ENCODE measurements at regions not wholly inside any gene's neighbourhood (a gene's known extent, or its start where the extent isn't known, plus 50 kb on each side); places are given as distances from the start of the nearest gene placed in this dataset.

DNA sequence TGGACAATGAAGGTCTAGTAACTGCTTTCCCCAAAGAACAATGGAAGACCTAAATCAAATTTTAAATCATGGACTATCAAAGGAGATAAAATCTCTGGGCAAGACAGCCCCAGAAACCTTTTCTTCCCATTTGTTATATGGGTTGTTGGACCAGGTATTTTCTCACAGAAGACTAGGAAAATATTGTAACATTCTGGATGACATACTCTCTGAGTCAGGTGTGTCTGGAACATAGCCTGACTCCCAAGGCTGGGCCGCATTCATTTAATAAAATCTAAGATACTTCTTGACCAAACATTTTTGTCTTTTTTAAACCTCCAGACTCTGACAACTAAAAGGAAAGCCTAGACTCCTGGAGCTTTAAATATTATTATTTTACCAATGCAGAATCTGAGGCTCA is 87.9 kb downstream of the ATP23 start:
- TF ChIP-seq, protein P1, sequence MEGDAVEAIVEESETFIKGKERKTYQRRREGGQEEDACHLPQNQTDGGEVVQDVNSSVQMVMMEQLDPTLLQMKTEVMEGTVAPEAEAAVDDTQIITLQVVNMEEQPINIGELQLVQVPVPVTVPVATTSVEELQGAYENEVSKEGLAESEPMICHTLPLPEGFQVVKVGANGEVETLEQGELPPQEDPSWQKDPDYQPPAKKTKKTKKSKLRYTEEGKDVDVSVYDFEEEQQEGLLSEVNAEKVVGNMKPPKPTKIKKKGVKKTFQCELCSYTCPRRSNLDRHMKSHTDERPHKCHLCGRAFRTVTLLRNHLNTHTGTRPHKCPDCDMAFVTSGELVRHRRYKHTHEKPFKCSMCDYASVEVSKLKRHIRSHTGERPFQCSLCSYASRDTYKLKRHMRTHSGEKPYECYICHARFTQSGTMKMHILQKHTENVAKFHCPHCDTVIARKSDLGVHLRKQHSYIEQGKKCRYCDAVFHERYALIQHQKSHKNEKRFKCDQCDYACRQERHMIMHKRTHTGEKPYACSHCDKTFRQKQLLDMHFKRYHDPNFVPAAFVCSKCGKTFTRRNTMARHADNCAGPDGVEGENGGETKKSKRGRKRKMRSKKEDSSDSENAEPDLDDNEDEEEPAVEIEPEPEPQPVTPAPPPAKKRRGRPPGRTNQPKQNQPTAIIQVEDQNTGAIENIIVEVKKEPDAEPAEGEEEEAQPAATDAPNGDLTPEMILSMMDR (IDR thresholded peaks at IDR 0.05; ENCODE audit: insufficient read depth, low read depth, low read length, missing control alignments): no peak
- H3K4me3 ChIP-seq (ENCODE audit: low read depth, low read length): no peak overlapping the region
- DNase-seq (ENCODE audit: low read depth): no peak

GRCh38 chr12:58030566-58031279 is 89.4 kb downstream of the ATP23 start:
- DNase-seq (ENCODE audit: low read depth): no peak
- TF ChIP-seq, protein P1 (IDR thresholded peaks at IDR 0.05; ENCODE audit: insufficient read depth, low read depth, low read length, missing control alignments): no peak

GRCh38 chr12:58032156-58032555 is 90.8 kb downstream of the ATP23 start:
- no peak overlapping the region for H3K4me3 ChIP-seq (ENCODE audit: low read depth, low read length)
- TF ChIP-seq, protein P1 (IDR thresholded peaks at IDR 0.05; ENCODE audit: insufficient read depth, low read depth, low read length, missing control alignments): no peak
- DNase-seq (ENCODE audit: low read depth): no peak

More at GRCh38 chr12:58030566-58031279, 89.4 kb downstream of the ATP23 start:
- H3K4me3 ChIP-seq (ENCODE audit: low read depth, low read length): no peak overlapping the region

- no peak overlapping the region for H3K4me3 ChIP-seq (ENCODE audit: low read depth, low read length)
- DNase-seq (ENCODE audit: low read depth): no peak
- TF ChIP-seq, protein P1 (IDR thresholded peaks at IDR 0.05; ENCODE audit: insufficient read depth, low read depth, low read length, missing control alignments): no peak
Observed at GRCh38 chr12:58033831-58034230, 92.5 kb downstream of the ATP23 start.

GRCh38 chr12:58034311-58034710 is 92.9 kb downstream of the ATP23 start:
- DNase-seq (ENCODE audit: low read depth): no peak
- TF ChIP-seq, protein P1 (IDR thresholded peaks at IDR 0.05; ENCODE audit: insufficient read depth, low read depth, low read length, missing control alignments): no peak
- no peak overlapping the region for H3K4me3 ChIP-seq (ENCODE audit: low read depth, low read length)

GRCh38 chr12:58034712-58035111 is 93.3 kb downstream of the ATP23 start:
- DNase-seq (ENCODE audit: low read depth): no peak
- TF ChIP-seq, protein P1 (IDR thresholded peaks at IDR 0.05; ENCODE audit: insufficient read depth, low read depth, low read length, missing control alignments): no peak
- no peak overlapping the region for H3K4me3 ChIP-seq (ENCODE audit: low read depth, low read length)

- no peak for DNase-seq (ENCODE audit: low read depth)
- TF ChIP-seq, protein P1 (IDR thresholded peaks at IDR 0.05; ENCODE audit: insufficient read depth, low read depth, low read length, missing control alignments): no peak
- no peak overlapping the region for H3K4me3 ChIP-seq (ENCODE audit: low read depth, low read length)
Observed at GRCh38 chr12:58041441-58041840, 100.1 kb downstream of the ATP23 start.

Data from GM12865 (cell line).